Activated naive CD8-positive, alpha-beta T cell treated with anti-CD3 and anti-CD28 coated beads, Interleukin-2, amount 50 U/mL, for 24 hours (primary cell): ENCODE measurements at regions not wholly inside any gene's neighbourhood (a gene's known extent, or its start where the extent isn't known, plus 50 kb on each side); places are given as distances from the start of the nearest gene placed in this dataset.

Experiments
- ATAC-seq: fragments of 150-1000 bp; cut with Tn5 transposase; one replicate; pipeline ENCODE4 v1.10.0; 2021
- DNase-seq: peaks from one replicate; pipeline ENCODE4 v3.0.0; 2021
- H3K27ac Mint-ChIP-seq: one replicate; pipeline ENCODE4 v1.8.0; 2021; ENCODE audit warnings: mild to moderate bottlenecking, mixed read lengths
- H3K27me3 Mint-ChIP-seq: one replicate; pipeline ENCODE4 v1.8.0; 2021; ENCODE audit warnings: mixed read lengths
- H3K36me3 Mint-ChIP-seq: one replicate; pipeline ENCODE4 v1.8.0; 2021; ENCODE audit warnings: low read depth, mixed read lengths
- H3K4me1 Mint-ChIP-seq: one replicate; pipeline ENCODE4 v1.8.0; 2021; ENCODE audit warnings: mixed read lengths
- H3K4me3 Mint-ChIP-seq: one replicate; pipeline ENCODE4 v1.8.0; 2021; ENCODE audit warnings: mild to moderate bottlenecking, moderate library complexity, mixed read lengths
- H3K9me3 Mint-ChIP-seq: one replicate; pipeline ENCODE4 v1.8.0; 2021; ENCODE audit warnings: mixed read lengths

GRCh38 chr2:81528852-81529480, 1224.4 kb upstream of the LRRTM1 start:
- ATAC-seq (no peak), DNase-seq (no peak)
- Mint-ChIP-seq H3K36me3 (no peaks in the 10 kb centered on the region), H3K4me3 (no peak overlapping the region), H3K27me3 (no peaks in the 10 kb centered on the region), H3K27ac (no peak overlapping the region), H3K9me3 (peaks cover 32% of the 10 kb centered on the region), H3K4me1 (no peaks in the 10 kb centered on the region)

- H3K4me1 Mint-ChIP-seq = no peaks in the 10 kb centered on the region
- no peaks in the 10 kb centered on the region for H3K36me3 Mint-ChIP-seq
- H3K9me3 Mint-ChIP-seq = peaks cover 21% of the 10 kb centered on the region
- ATAC-seq (no peak), DNase-seq (no peak)
- no peak overlapping the region for H3K27ac Mint-ChIP-seq
- no peak overlapping the region for H3K4me3 Mint-ChIP-seq
- no peaks in the 10 kb centered on the region for H3K27me3 Mint-ChIP-seq
Observed at GRCh38 chr2:81523344-81523743, 1218.8 kb upstream of the LRRTM1 start.

- no peak for ATAC-seq
Observed at GRCh38 chr2:81513328-81513727, 1208.8 kb upstream of the LRRTM1 start.

GRCh38 chr2:81505586-81505985, 1201.0 kb upstream of the LRRTM1 start:
- DNase-seq (no peak), ATAC-seq (no peak)
- Mint-ChIP-seq H3K4me1 (no peaks in the 10 kb centered on the region), H3K27me3 (no peaks in the 10 kb centered on the region), H3K4me3 (no peak overlapping the region), H3K27ac (no peak overlapping the region), H3K9me3 (peaks cover 4% of the 10 kb centered on the region), H3K36me3 (no peaks in the 10 kb centered on the region)

More at GRCh38 chr2:81513328-81513727, 1208.8 kb upstream of the LRRTM1 start:
- Mint-ChIP-seq H3K27ac (no peak overlapping the region), H3K4me3 (no peak overlapping the region), H3K36me3 (no peaks in the 10 kb centered on the region), H3K4me1 (no peaks in the 10 kb centered on the region), H3K9me3 (peaks cover 8% of the 10 kb centered on the region), H3K27me3 (no peaks in the 10 kb centered on the region)
- no peak for DNase-seq

- H3K4me1 Mint-ChIP-seq = no peaks in the 10 kb centered on the region
- no peak overlapping the region for H3K27ac Mint-ChIP-seq
- ATAC-seq = no peak
- H3K27me3 Mint-ChIP-seq = no peaks in the 10 kb centered on the region
- peaks cover 17% of the 10 kb centered on the region for H3K9me3 Mint-ChIP-seq
- no peak overlapping the region for H3K4me3 Mint-ChIP-seq
- DNase-seq = no peak
- H3K36me3 Mint-ChIP-seq = no peaks in the 10 kb centered on the region
Observed at GRCh38 chr2:81495556-81495955, 1191.0 kb upstream of the LRRTM1 start.

- H3K9me3 Mint-ChIP-seq = peaks cover 17% of the 10 kb centered on the region
- DNase-seq (no peak), ATAC-seq (no peak)
- no peaks in the 10 kb centered on the region for H3K36me3 Mint-ChIP-seq
- H3K4me3 Mint-ChIP-seq = no peak overlapping the region
- no peaks in the 10 kb centered on the region for H3K27me3 Mint-ChIP-seq
- H3K4me1 Mint-ChIP-seq = no peaks in the 10 kb centered on the region
- H3K27ac Mint-ChIP-seq = no peak overlapping the region
Observed at GRCh38 chr2:81483254-81483653, 1178.7 kb upstream of the LRRTM1 start.

- peaks cover 11% of the 10 kb centered on the region for H3K9me3 Mint-ChIP-seq
- no peaks in the 10 kb centered on the region for H3K27me3 Mint-ChIP-seq
- no peaks in the 10 kb centered on the region for H3K36me3 Mint-ChIP-seq
- DNase-seq (no peak), ATAC-seq (no peak)
- H3K4me3 Mint-ChIP-seq = no peak overlapping the region
- H3K4me1 Mint-ChIP-seq = no peaks in the 10 kb centered on the region
- no peak overlapping the region for H3K27ac Mint-ChIP-seq
Observed at GRCh38 chr2:81481994-81482368, 1177.4 kb upstream of the LRRTM1 start.

GRCh38 chr2:81481242-81481993, 1176.9 kb upstream of the LRRTM1 start:
- no peak overlapping the region for H3K27ac Mint-ChIP-seq
- no peak for ATAC-seq
- H3K27me3 Mint-ChIP-seq = no peaks in the 10 kb centered on the region
- no peaks in the 10 kb centered on the region for H3K36me3 Mint-ChIP-seq
- H3K9me3 Mint-ChIP-seq = peaks cover 11% of the 10 kb centered on the region
- H3K4me1 Mint-ChIP-seq = no peaks in the 10 kb centered on the region
- DNase-seq = no peak
- no peak overlapping the region for H3K4me3 Mint-ChIP-seq

- Mint-ChIP-seq H3K4me1 (no peaks in the 10 kb centered on the region), H3K27ac (no peak overlapping the region), H3K36me3 (no peaks in the 10 kb centered on the region), H3K9me3 (peaks cover 27% of the 10 kb centered on the region), H3K27me3 (no peaks in the 10 kb centered on the region), H3K4me3 (no peak overlapping the region)
- DNase-seq = no peak
- ATAC-seq = no peak
Observed at GRCh38 chr2:81467096-81467495, 1162.5 kb upstream of the LRRTM1 start.

- ATAC-seq (no peak), DNase-seq (no peak)
- Mint-ChIP-seq H3K27ac (no peak overlapping the region), H3K4me1 (no peaks in the 10 kb centered on the region), H3K27me3 (no peaks in the 10 kb centered on the region), H3K9me3 (peaks cover 25% of the 10 kb centered on the region), H3K4me3 (no peak overlapping the region), H3K36me3 (no peaks in the 10 kb centered on the region)
Observed at GRCh38 chr2:81462420-81462819, 1157.9 kb upstream of the LRRTM1 start.

GRCh38 chr2:81445176-81445575, 1140.6 kb upstream of the LRRTM1 start:
- no peaks in the 10 kb centered on the region for H3K27me3 Mint-ChIP-seq

GRCh38 chr2:81437456-81438000, 1133.0 kb upstream of the LRRTM1 start:
- Mint-ChIP-seq H3K27ac (no peak overlapping the region), H3K4me3 (no peak overlapping the region), H3K27me3 (no peaks in the 10 kb centered on the region), H3K36me3 (no peaks in the 10 kb centered on the region), H3K9me3 (peaks cover 6% of the 10 kb centered on the region), H3K4me1 (no peaks in the 10 kb centered on the region)
- ATAC-seq (no peak), DNase-seq (no peak)

More at GRCh38 chr2:81445176-81445575, 1140.6 kb upstream of the LRRTM1 start:
- H3K9me3 Mint-ChIP-seq = peaks cover 27% of the 10 kb centered on the region
- H3K4me3 Mint-ChIP-seq = no peak overlapping the region
- ATAC-seq (no peak), DNase-seq (no peak)
- H3K4me1 Mint-ChIP-seq = no peaks in the 10 kb centered on the region
- H3K36me3 Mint-ChIP-seq = no peaks in the 10 kb centered on the region
- no peak overlapping the region for H3K27ac Mint-ChIP-seq

- Mint-ChIP-seq H3K4me3 (no peak overlapping the region), H3K27me3 (no peaks in the 10 kb centered on the region), H3K27ac (no peak overlapping the region), H3K9me3 (peaks cover 13% of the 10 kb centered on the region), H3K36me3 (no peaks in the 10 kb centered on the region), H3K4me1 (no peaks in the 10 kb centered on the region)
- ATAC-seq (no peak), DNase-seq (no peak)
Observed at GRCh38 chr2:81436256-81436655, 1131.7 kb upstream of the LRRTM1 start.

GRCh38 chr2:81412681-81413080, 1108.1 kb upstream of the LRRTM1 start:
- ATAC-seq (no peak), DNase-seq (no peak)
- Mint-ChIP-seq H3K27ac (no peak overlapping the region), H3K9me3 (peaks cover 8% of the 10 kb centered on the region), H3K27me3 (no peaks in the 10 kb centered on the region), H3K4me3 (no peak overlapping the region), H3K4me1 (no peaks in the 10 kb centered on the region), H3K36me3 (no peaks in the 10 kb centered on the region)

- Mint-ChIP-seq H3K4me3 (no peak overlapping the region), H3K27ac (no peak overlapping the region), H3K4me1 (no peaks in the 10 kb centered on the region), H3K36me3 (no peaks in the 10 kb centered on the region), H3K27me3 (no peaks in the 10 kb centered on the region), H3K9me3 (peaks cover 4% of the 10 kb centered on the region)
- ATAC-seq (no peak), DNase-seq (no peak)
Observed at GRCh38 chr2:81403508-81403907, 1099.0 kb upstream of the LRRTM1 start.
